ENCODE measurements at regions not wholly inside any gene's neighbourhood (a gene's known extent, or its start where the extent isn't known, plus 50 kb on each side); places are given as distances from the start of the nearest gene placed in this dataset.

DNA sequence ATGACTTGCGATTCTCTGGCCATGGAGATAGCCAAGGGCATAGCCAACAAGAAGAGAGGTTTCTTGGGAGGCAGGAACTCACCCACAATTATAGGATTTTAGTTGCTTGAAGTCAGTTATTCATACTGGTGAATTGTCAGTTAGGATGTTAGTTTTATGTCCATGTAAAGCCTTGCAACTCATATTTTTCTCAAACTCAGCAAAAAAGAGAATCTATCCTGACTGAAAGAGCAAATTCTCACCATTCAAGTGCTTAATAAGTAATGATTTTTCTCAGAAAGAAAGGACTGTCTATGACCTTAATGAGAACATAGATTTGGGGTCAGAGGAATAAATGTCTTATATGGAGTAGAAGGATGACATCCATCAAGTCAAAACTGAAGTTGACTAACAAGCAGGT is 934.5 kb downstream of the STPG2 start:
- no peaks in the 10 kb centered on the region for H3K79me2 ChIP-seq
- H3K36me3 ChIP-seq (replicated peaks; ENCODE audit: insufficient read depth, low read depth), result no peaks in the 10 kb centered on the region
- H4K20me1 ChIP-seq (ENCODE audit: insufficient read depth, poor library complexity, severe bottlenecking), result no peaks in the 10 kb centered on the region
- H3K4me2 ChIP-seq, result no peak overlapping the region
- WGBS (ENCODE audit: low lambda C conversion rate, missing lambda C conversion rate), result 81% methylated on average over 1 of the region's 1 CpG
- no peak overlapping the region for H2AFZ ChIP-seq
- DNase-seq (ENCODE audit: low spot score), result no peak
- no peaks in the 10 kb centered on the region for H3K27me3 ChIP-seq
- H3K4me1 ChIP-seq (ENCODE audit: insufficient read depth), result no peaks in the 10 kb centered on the region
- H3K4me3 ChIP-seq, result no peak overlapping the region
- no peaks in the 10 kb centered on the region for H3K9me3 ChIP-seq (ENCODE audit: low read depth)
- H3K9me2 ChIP-seq (replicated peaks; ENCODE audit: insufficient read depth), result no peaks in the 10 kb centered on the region
- TF ChIP-seq EZH2phosphoT487 (IDR thresholded peaks at IDR 0.05; ENCODE audit: low read depth, severe bottlenecking, unreplicated experiment), result no peak
- TF ChIP-seq, protein P1, sequence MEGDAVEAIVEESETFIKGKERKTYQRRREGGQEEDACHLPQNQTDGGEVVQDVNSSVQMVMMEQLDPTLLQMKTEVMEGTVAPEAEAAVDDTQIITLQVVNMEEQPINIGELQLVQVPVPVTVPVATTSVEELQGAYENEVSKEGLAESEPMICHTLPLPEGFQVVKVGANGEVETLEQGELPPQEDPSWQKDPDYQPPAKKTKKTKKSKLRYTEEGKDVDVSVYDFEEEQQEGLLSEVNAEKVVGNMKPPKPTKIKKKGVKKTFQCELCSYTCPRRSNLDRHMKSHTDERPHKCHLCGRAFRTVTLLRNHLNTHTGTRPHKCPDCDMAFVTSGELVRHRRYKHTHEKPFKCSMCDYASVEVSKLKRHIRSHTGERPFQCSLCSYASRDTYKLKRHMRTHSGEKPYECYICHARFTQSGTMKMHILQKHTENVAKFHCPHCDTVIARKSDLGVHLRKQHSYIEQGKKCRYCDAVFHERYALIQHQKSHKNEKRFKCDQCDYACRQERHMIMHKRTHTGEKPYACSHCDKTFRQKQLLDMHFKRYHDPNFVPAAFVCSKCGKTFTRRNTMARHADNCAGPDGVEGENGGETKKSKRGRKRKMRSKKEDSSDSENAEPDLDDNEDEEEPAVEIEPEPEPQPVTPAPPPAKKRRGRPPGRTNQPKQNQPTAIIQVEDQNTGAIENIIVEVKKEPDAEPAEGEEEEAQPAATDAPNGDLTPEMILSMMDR (IDR thresholded peaks at IDR 0.05; ENCODE audit: poor library complexity), result no peak
- no peak overlapping the region for H3K27ac ChIP-seq

- Histone ChIP-seq H3K4me1 (ENCODE audit: insufficient read depth) (no peaks in the 10 kb centered on the region), H3K27ac (peak overlapping the region; percentile 44), H4K20me1 (ENCODE audit: insufficient read depth, poor library complexity, severe bottlenecking) (no peaks in the 10 kb centered on the region), H3K36me3 (replicated peaks; ENCODE audit: insufficient read depth, low read depth) (no peaks in the 10 kb centered on the region), H3K79me2 (no peaks in the 10 kb centered on the region), H3K27me3 (no peaks in the 10 kb centered on the region), H3K9me2 (replicated peaks; ENCODE audit: insufficient read depth) (no peaks in the 10 kb centered on the region), H3K4me3 (no peak overlapping the region), H3K9me3 (ENCODE audit: low read depth) (no peaks in the 10 kb centered on the region), H2AFZ (no peak overlapping the region), H3K4me2 (no peak overlapping the region)
- 78% methylated on average over 5 of the region's 5 CpGs for WGBS (ENCODE audit: low lambda C conversion rate, missing lambda C conversion rate)
- TF ChIP-seq EZH2 (IDR thresholded peaks at IDR 0.05; ENCODE audit: borderline replicate concordance) (no peak), EZH2phosphoT487 (IDR thresholded peaks at IDR 0.05; ENCODE audit: low read depth, severe bottlenecking, unreplicated experiment) (no peak)
- TF ChIP-seq, protein P1 (IDR thresholded peaks at IDR 0.05; ENCODE audit: poor library complexity), result no peak
- DNase-seq (ENCODE audit: low spot score), result no peak
Observed at GRCh38 chr4:97215409-97215941, 927.8 kb downstream of the STPG2 start.

GRCh38 chr4:97216046-97216445 is 927.2 kb downstream of the STPG2 start:
- no peak for DNase-seq (ENCODE audit: low spot score)
- Histone ChIP-seq H3K27me3 (no peaks in the 10 kb centered on the region), H3K36me3 (replicated peaks; ENCODE audit: insufficient read depth, low read depth) (no peaks in the 10 kb centered on the region), H3K27ac (no peak overlapping the region), H4K20me1 (ENCODE audit: insufficient read depth, poor library complexity, severe bottlenecking) (no peaks in the 10 kb centered on the region), H3K79me2 (no peaks in the 10 kb centered on the region), H3K4me2 (no peak overlapping the region), H2AFZ (no peak overlapping the region), H3K9me2 (replicated peaks; ENCODE audit: insufficient read depth) (no peaks in the 10 kb centered on the region), H3K4me1 (ENCODE audit: insufficient read depth) (no peaks in the 10 kb centered on the region), H3K9me3 (ENCODE audit: low read depth) (no peaks in the 10 kb centered on the region), H3K4me3 (no peak overlapping the region)
- TF ChIP-seq, protein P1 (IDR thresholded peaks at IDR 0.05; ENCODE audit: poor library complexity), result no peak
- TF ChIP-seq EZH2 (IDR thresholded peaks at IDR 0.05; ENCODE audit: borderline replicate concordance) (no peak), EZH2phosphoT487 (IDR thresholded peaks at IDR 0.05; ENCODE audit: low read depth, severe bottlenecking, unreplicated experiment) (no peak)
- 80% methylated on average over 4 of the region's 4 CpGs for WGBS (ENCODE audit: low lambda C conversion rate, missing lambda C conversion rate)

DNA sequence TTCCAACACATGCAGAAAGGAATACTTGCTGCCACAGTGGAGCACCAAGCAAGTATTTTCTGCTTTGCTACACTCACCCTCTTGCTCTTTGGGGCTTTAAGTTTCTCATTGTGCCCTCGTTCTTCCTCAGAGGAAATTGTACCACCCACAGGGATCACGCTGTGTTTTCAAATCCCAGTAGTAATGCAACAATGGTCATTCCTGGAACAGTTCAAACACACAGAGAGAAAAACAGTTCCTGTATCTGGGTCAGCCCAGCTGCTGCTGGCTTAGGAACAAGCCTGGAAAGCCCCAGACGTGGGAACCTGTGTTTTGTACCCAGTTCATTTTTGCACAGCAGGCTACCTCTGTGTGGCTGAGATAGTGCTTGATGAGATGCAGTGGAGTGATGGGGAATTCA is 907.8 kb downstream of the STPG2 start:
- no peak overlapping the region for H2AFZ ChIP-seq
- H3K9me3 ChIP-seq (ENCODE audit: low read depth), result no peaks in the 10 kb centered on the region
- 44% methylated on average over 3 of the region's 3 CpGs for WGBS (ENCODE audit: low lambda C conversion rate, missing lambda C conversion rate)
- no peaks in the 10 kb centered on the region for H3K4me1 ChIP-seq (ENCODE audit: insufficient read depth)
- H3K36me3 ChIP-seq (replicated peaks; ENCODE audit: insufficient read depth, low read depth), result no peaks in the 10 kb centered on the region
- H3K27me3 ChIP-seq, result no peaks in the 10 kb centered on the region
- no peaks in the 10 kb centered on the region for H4K20me1 ChIP-seq (ENCODE audit: insufficient read depth, poor library complexity, severe bottlenecking)
- no peaks in the 10 kb centered on the region for H3K79me2 ChIP-seq
- no peak for DNase-seq (ENCODE audit: low spot score)
- no peaks in the 10 kb centered on the region for H3K9me2 ChIP-seq (replicated peaks; ENCODE audit: insufficient read depth)
- H3K4me3 ChIP-seq, result no peak overlapping the region
- TF ChIP-seq, protein P1 (IDR thresholded peaks at IDR 0.05; ENCODE audit: poor library complexity), result no peak
- TF ChIP-seq EZH2 (IDR thresholded peaks at IDR 0.05; ENCODE audit: borderline replicate concordance) (no peak), EZH2phosphoT487 (IDR thresholded peaks at IDR 0.05; ENCODE audit: low read depth, severe bottlenecking, unreplicated experiment) (no peak)
- H3K4me2 ChIP-seq, result no peak overlapping the region
- no peak overlapping the region for H3K27ac ChIP-seq
